Upper lobe of left lung (tissue), 4 donors: ENCODE measurements at regions not wholly inside any gene's neighbourhood (a gene's known extent, or its start where the extent isn't known, plus 50 kb on each side); places are given as distances from the start of the nearest gene placed in this dataset.

Source experiments
- EP300 ChIP-seq, 4 donors: sonication (generic); formaldehyde crosslinking; IDR thresholded peaks; one replicate each; pipeline ENCODE4 v1.5.1; 2017; ENCODE audit warnings: antibody characterized with exemption in 4 of 4, control low read depth in 2 of 4
- POLR2A ChIP-seq, 4 donors: fragments of 450-650 bp; IDR thresholded peaks; one replicate each; pipeline ENCODE4 v1.5.1; 2016 to 2017; ENCODE audit warnings: antibody characterized with exemption in 4 of 4, mild to moderate bottlenecking in 2 of 4
- POLR2AphosphoS5 ChIP-seq, 2 donors: sonication (generic); formaldehyde crosslinking; IDR thresholded peaks; one replicate each; pipeline ENCODE4 v1.5.1; 2017; ENCODE audit warnings: antibody characterized with exemption in 2 of 2
- TF ChIP-seq, protein P1 (sequence below), 6 experiments: fragments of 450-650 bp in 4 of 6; fragments of 200-600 bp in 2 of 6; sonication (generic) in 2 of 6; IDR thresholded peaks; one replicate each; pipeline ENCODE4 v1.5.1; 2016 to 2019; ENCODE audit warnings: antibody characterized with exemption in 6 of 6

- TF ChIP-seq, protein P1, sequence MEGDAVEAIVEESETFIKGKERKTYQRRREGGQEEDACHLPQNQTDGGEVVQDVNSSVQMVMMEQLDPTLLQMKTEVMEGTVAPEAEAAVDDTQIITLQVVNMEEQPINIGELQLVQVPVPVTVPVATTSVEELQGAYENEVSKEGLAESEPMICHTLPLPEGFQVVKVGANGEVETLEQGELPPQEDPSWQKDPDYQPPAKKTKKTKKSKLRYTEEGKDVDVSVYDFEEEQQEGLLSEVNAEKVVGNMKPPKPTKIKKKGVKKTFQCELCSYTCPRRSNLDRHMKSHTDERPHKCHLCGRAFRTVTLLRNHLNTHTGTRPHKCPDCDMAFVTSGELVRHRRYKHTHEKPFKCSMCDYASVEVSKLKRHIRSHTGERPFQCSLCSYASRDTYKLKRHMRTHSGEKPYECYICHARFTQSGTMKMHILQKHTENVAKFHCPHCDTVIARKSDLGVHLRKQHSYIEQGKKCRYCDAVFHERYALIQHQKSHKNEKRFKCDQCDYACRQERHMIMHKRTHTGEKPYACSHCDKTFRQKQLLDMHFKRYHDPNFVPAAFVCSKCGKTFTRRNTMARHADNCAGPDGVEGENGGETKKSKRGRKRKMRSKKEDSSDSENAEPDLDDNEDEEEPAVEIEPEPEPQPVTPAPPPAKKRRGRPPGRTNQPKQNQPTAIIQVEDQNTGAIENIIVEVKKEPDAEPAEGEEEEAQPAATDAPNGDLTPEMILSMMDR (IDR thresholded peaks at IDR 0.05): no peak
- no peak for TF ChIP-seq POLR2A (IDR thresholded peaks at IDR 0.05)
- no peak for TF ChIP-seq EP300 (IDR thresholded peaks at IDR 0.05)
- no peak for TF ChIP-seq POLR2AphosphoS5 (IDR thresholded peaks at IDR 0.05)
Observed at GRCh38 chr7:42987648-42988214, 55.6 kb downstream of the MRPL32 start.
